Stimulated activated CD4-positive, alpha-beta T cell treated with anti-CD3 and anti-CD28 coated beads, Interleukin-15, amount 100 ng/mL, for 48 hours (primary cell): ENCODE measurements at regions not wholly inside any gene's neighbourhood (a gene's known extent, or its start where the extent isn't known, plus 50 kb on each side); places are given as distances from the start of the nearest gene placed in this dataset.
"Not testable (repeated sequence)": the region's sequence is repeated elsewhere in the genome, so short reads cannot be mapped to it uniquely, and the experiment has no call there.

Experiments
- DNase-seq, 2 donors: peaks; one replicate each; pipeline ENCODE4 v3.0.0-alpha.2; 2020; ENCODE audit warnings: low read depth in 2 of 2

DNA sequence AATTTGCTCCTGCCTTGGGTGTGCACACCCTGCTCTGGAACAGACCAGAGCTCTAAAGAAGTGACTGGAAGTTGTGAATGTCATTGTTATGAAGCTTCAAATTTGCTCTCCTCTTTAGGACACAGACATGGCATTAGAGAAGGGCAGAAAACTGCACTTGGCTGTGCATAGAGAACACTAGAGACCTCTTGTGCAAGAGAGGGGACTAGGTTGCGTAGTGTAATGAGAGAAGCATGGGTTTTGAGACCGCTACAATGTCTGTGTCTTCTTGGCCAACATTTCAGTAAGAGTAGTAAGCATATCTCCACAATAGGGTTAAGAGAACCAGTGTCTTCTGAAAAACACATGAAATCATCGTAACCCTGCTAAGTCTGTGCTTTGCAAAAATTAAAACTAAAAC lies 423.3 kb downstream of the SPRY2 start:
- no peak for DNase-seq

DNA sequence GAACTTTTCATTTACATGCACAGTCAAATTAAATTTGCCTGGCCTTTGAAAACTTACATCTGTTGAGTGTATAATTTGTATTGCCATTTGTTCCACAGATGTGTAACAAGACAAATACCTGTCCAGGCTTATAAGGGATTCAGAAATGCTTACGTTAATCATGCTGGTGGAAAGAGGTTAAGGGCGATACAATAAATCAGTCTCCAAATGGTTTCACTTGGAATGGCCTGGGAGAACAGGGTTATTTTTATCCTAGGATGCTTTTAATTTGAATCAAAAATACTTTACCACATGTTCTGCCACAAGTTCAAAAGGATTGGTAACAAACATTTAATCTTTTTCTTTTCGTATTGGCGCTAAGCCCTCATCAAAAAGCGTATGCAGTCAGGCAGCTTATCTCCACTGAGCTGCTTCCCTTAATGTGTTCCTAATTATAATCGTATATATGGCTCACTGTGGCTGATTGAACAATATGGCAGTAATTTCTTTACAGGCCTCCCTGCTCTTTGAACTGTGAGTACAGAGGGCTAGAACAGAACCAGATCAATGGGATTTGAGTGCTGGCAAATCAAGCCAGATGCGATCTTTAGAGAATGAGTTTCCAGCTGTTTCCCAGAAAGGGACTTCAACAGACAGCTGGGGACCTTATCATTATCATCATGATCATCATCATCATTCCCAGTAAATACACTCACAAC lies 425.7 kb downstream of the SPRY2 start:
- no peak for DNase-seq

DNA sequence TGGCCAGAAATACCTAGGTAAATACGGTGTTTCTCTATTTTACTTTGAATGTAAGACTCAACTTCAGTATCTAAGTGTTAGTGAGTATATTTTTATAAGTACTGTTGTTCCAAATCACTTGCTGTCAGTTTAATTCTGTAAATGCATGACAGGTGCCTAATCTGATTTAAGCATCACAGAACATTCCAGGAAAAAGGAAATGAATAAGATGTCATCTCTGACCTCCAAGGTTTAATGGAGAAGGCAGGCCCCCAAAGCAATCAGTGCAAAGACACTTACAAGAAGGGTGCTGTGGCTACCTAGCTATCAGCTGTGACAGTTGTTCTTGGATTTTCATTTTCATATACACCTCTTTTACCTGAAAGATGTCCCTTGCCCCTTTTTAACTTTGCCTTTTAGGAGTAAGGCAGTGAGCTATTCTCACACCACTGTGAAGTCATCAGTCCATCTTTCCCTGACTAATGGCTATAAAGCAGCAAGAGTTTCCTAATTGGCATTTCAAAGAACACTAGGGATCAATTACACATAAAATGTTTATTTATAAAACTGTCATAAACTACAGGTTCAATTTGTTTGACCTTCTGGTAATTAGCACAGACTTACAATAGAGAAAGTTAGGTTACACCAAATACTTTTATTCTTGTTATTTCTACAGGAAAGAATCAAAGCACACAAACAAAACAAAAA lies 427.6 kb downstream of the SPRY2 start:
- no peak for DNase-seq

DNA sequence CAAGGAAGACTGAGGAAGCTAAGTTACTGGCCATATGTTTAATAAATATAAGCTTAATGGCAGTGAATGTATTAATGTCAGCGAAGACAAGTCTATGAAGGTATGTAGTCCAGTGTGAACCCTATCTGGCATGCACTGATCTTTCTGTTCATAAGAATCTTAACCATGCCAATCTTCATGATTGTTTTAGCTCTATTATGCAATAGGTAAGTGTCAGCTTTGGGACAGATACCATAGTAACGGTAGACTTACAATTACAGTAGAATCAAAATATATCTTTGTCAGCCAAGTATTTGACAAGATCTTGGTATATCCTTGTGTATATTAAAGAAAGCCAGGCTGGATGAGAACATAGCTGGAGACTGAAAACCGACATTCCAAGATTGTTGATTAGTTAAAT lies 428.5 kb downstream of the SPRY2 start:
- no peak for DNase-seq

- DNase-seq = no peak
These were observed 429.9 kb downstream of the SPRY2 start for GRCh38 chr13:79910875-79911540.

- DNase-seq = no peak
These were observed 428.7 kb downstream of the NDFIP2 start for GRCh38 chr13:79909644-79910043.

DNA sequence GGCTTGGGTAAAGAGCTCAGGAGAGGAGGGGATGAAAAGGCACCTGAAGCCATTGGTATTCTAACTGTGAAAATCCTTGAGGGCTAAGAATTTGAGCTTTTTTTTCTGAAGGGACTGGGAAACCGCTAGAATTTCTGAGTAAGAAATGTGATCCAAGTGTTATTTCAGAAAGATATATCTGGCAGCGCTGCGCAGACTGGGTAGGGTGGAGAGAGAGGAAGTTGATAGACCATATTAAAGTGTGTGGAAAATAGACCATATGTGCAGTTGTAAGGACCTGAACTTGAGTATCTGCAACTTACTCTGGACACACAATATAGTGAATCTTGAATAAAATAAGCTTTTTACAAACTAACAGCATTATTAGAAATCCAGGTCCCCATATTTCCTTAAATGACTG lies 427.4 kb downstream of the NDFIP2 start:
- no peak for DNase-seq

GRCh38 chr13:79907527-79907926 lies 426.6 kb downstream of the NDFIP2 start:
- no peak for DNase-seq

- DNase-seq = no peak
These were observed 425.4 kb downstream of the NDFIP2 start for GRCh38 chr13:79906345-79906744.

DNA sequence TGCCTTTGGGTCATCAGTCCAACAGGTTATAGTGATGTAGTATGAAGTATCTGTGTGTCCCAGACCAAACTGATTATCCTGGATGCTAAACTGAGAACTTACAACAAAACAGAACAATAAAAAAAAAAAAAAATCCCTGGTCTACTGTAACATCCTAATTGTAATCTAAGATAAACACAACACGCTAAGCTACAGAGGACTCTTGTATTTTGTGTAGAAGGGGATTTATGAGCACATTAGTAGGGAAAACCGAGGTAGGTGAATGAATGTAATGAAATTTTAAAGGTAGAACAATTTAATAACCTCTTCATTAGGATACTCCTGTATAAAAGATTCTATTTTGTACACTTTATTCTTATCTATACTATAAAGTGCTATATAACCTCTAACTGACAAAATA lies 424.1 kb downstream of the NDFIP2 start:
- DNase-seq = no peak

DNA sequence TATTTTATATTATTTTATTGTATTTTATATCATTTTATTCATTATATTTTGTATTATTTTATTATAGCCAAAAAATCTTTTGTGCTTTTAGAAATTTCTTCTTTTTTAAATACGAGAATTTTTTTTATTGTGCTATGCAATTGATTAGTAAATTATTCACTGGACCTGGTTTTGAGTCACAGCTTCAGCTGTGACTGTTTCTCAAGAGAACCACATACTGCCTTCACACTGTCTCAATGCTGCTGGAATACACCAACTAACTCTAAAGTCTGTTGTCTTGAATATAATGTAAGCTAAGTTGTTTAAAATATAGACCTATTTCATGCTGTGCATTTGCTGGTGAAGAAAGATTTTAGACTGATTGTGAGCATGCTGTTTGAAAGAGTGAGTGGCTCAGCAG lies 423.6 kb downstream of the NDFIP2 start:
- DNase-seq = no peak

DNA sequence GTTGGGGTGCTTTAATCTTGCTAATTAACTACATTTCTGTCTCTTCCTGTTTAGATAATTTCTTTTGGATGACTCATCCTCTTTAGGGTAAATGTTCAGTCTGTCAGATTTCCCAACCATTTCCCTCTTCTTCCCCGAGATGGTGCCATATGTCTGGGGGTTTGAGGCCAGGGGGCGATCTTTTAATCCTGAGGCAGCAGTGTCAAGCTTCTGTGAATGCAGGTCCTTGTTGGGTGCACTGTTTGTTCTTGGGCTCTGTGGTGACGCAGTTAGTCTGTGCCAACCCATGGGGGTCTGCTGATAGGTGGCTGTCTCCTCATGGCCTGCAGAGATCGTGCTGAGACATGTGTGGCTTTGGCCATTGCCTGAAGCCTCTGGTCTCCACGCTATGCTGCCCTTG lies 420.4 kb downstream of the NDFIP2 start:
- DNase-seq = no peak

- no peak for DNase-seq
These were observed 419.4 kb downstream of the NDFIP2 start for GRCh38 chr13:79900356-79900755.

DNA sequence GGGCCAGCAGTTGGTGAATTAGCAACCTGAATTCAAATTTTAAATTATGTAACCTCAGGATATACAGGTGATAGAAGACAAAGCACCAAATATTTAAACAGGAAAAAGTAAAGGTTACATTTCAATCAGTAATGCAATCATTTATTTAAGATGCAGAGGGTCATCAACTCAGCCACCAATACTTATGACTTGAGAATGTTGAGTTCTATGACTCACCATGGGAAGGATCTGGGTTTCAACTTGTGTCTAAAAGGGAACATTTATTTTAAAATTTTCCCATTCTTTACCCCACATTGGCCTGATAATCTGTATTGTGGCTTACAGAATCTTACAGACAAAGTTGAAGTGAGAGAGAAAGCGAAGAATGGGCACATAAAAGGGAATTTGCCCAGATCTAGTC lies 418.0 kb downstream of the NDFIP2 start:
- DNase-seq = no peak

DNA sequence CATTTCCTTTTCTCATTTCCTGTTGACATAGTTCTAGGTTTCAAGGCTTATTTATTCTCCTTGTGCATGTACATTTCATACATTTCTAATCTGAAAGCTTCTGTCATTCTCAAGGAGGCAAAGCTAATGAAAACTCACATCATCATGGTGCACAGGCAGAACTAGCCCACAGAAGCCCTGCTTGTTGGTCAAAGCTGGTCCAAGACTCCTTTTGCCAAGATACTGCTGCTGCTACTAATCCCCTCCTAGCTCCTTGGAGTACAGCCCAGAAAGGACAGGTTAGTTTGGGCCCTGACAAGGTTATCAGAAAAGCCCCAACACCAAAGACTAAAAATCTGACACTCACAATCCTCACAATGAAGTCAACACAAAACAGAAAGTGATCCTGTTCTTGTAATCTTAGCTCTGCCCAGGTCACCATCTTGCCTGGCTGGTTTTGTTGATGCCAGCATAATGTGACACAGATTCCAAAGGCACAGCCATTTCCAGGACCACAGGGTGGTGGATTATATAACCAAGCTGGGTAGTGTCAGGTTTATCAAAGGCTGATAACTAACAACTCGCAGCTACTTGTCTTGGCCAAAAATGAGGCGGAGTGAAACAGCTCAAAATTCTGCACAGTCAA lies 417.4 kb downstream of the NDFIP2 start:
- no peak for DNase-seq

DNA sequence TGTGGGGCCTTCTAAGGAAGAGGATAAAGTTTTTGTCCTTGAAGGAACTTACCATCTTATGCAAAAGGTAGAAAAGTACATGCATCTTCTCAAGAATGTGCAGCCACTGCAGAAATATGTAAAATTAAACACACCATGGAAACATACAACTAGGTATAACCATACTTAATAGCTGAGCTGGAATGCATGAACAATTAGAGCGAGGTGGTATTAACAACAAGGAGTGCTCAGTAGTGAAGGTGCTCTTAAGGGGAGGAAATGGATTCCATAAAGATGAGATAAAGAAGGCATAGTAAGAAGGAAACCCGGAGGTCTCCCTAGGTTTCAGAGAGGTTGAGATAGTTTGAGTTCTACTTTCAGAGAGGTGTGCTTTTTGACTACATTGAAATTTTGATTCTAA lies 415.9 kb downstream of the NDFIP2 start:
- no peak for DNase-seq

DNA sequence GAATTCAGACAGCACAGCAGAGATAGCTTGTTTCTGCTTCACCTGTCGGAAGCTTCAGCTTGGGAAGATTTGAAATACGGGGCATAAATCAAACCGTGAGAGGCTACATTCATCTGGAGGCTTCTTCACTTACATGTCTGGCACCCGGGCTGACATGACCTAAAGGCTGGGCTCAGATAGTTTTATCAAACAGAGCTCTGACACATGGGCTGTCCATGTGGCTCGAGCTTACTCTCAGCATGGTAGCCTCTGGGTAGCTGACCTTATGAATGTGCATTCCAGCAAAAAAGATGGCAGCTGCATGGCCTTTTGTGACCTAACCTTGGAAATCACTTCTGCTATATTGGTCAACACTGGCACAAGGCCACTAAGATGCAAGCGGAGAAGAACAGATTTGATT lies 414.5 kb downstream of the NDFIP2 start:
- DNase-seq = no peak

GRCh38 chr13:79887278-79887677 lies 406.3 kb downstream of the NDFIP2 start:
- not testable (repeated sequence) for DNase-seq

DNA sequence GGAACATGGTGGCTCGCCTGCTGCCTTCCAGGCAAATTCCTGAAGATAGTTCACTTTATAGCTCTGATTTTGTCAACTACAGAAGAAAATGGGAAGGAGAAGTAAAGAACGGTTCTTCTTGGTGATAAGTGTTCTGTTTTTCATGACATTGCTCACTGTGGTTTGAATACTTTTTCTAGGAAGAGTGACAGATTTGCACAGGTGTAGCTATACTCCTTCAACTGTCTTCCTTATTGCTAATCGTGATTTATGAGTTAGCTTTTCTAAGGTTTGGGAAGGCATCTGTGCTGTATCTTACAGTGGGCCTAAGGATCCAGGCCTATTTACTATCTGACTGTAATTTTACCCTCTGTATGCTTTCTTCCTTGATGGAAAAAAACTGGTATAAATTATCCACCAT lies 405.6 kb downstream of the NDFIP2 start:
- DNase-seq = no peak

GRCh38 chr13:79884890-79885289 lies 403.9 kb downstream of the NDFIP2 start:
- no peak for DNase-seq

DNA sequence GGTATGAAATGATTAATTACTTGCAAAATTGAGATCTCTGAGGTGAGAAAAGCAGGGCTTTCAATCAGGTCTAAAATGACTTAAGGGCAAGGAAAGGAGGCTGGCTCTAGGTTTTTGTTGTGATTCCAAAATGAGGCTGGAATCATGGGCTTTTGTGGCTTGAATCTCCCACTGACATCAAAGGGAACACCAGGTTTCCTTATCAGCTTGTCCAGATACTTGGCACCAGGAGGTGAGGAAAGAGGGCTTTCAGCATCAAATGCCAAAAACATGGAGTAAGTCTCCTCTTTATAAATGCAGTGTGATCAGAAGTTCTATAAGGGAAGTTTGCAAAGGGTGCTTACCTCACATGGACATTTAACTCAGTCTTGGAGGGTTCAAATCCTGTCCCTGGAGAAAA lies 402.3 kb downstream of the NDFIP2 start:
- no peak for DNase-seq

GRCh38 chr13:79880818-79881217 lies 399.9 kb downstream of the NDFIP2 start:
- no peak for DNase-seq
